Suprapubic skin (tissue), 4 donors: ENCODE measurements at regions not wholly inside any gene's neighbourhood (a gene's known extent, or its start where the extent isn't known, plus 50 kb on each side); places are given as distances from the start of the nearest gene placed in this dataset.

Experiments
- DNase-seq, 2 donors: peaks; one replicate each; pipeline ENCODE4 v3.0.0-alpha.2; 2019; ENCODE audit warnings: low spot score in 2 of 2
- H3K27ac ChIP-seq: fragments of 200-600 bp; sonication (generic); one replicate; pipeline ENCODE4 v1.5.1; 2019
- H3K27me3 ChIP-seq: fragments of 200-600 bp; sonication (generic); one replicate; pipeline ENCODE4 v1.5.1; 2019
- H3K36me3 ChIP-seq: fragments of 200-600 bp; sonication (generic); one replicate; pipeline ENCODE4 v1.5.1; 2019
- H3K4me1 ChIP-seq: fragments of 200-600 bp; sonication (generic); one replicate; pipeline ENCODE4 v1.5.1; 2019
- H3K4me3 ChIP-seq: fragments of 200-600 bp; sonication (generic); one replicate; pipeline ENCODE4 v1.5.1; 2019; ENCODE audit warnings: mild to moderate bottlenecking
- H3K9me3 ChIP-seq: fragments of 200-600 bp; sonication (generic); one replicate; pipeline ENCODE4 v1.5.1; 2019
- EP300 ChIP-seq: sonication (generic); formaldehyde crosslinking; IDR thresholded peaks from one replicate; pipeline ENCODE4 v1.6.1; 2017; ENCODE audit warnings: antibody characterized with exemption
- POLR2A ChIP-seq, 2 donors: fragments of 450-650 bp; IDR thresholded peaks; one replicate each; pipeline ENCODE4 v1.6.1; 2017; ENCODE audit warnings: antibody characterized with exemption in 2 of 2, mild to moderate bottlenecking in 2 of 2, moderate library complexity in 2 of 2
- POLR2AphosphoS5 ChIP-seq, 3 donors: sonication (generic); formaldehyde crosslinking; IDR thresholded peaks; one replicate each; pipeline ENCODE4 v1.6.1; 2017; ENCODE audit warnings: antibody characterized with exemption in 3 of 3
- WGBS: methylation state at CpG from one replicate; pipeline ENCODE4 v1.1.5; 2018; 5-methylcytosine and 5-hydroxymethylcytosine counted together
- TF ChIP-seq, protein P1 (sequence below), 2 donors: fragments of 200-600 bp in 1 of 2; fragments of 450-650 bp in 1 of 2; sonication (generic) in 1 of 2; IDR thresholded peaks; one replicate each; pipeline ENCODE4 v1.5.1; 2016 to 2019; ENCODE audit warnings: antibody characterized with exemption in 2 of 2, mild to moderate bottlenecking in 1 of 2, moderate library complexity in 1 of 2

DNA sequence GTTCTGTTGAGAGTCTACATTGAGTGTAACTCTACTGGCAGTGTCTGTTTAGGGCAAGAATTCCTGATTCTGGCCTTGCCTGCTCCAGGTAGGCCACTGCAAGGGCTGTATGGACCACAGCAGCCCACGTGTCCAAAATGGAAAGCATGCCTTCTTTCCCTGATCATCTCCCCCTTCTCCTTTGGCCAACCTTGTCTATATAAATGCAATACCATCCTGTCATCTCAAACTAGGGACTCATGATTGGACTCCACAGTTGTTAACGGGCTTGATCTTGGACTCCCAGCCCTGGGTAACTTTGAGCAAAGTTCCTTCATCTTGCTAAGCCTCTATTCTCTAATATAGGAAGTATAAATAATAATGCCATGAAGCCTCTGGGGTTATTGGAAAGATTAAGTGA is 533.6 kb downstream of the BNC2 start:
- Histone ChIP-seq H3K4me3 (no peak overlapping the region), H3K9me3 (no peaks in the 10 kb centered on the region), H3K4me1 (peaks cover 8% of the 10 kb centered on the region), H3K36me3 (no peaks in the 10 kb centered on the region), H3K27ac (no peak overlapping the region), H3K27me3 (no peaks in the 10 kb centered on the region)
- 47% methylated on average over 2 of the region's 2 CpGs for WGBS
- TF ChIP-seq EP300 (no peak), POLR2AphosphoS5 (IDR thresholded peaks at IDR 0.05) (no peak), POLR2A (IDR thresholded peaks at IDR 0.05) (no peak)
- TF ChIP-seq, protein P1, sequence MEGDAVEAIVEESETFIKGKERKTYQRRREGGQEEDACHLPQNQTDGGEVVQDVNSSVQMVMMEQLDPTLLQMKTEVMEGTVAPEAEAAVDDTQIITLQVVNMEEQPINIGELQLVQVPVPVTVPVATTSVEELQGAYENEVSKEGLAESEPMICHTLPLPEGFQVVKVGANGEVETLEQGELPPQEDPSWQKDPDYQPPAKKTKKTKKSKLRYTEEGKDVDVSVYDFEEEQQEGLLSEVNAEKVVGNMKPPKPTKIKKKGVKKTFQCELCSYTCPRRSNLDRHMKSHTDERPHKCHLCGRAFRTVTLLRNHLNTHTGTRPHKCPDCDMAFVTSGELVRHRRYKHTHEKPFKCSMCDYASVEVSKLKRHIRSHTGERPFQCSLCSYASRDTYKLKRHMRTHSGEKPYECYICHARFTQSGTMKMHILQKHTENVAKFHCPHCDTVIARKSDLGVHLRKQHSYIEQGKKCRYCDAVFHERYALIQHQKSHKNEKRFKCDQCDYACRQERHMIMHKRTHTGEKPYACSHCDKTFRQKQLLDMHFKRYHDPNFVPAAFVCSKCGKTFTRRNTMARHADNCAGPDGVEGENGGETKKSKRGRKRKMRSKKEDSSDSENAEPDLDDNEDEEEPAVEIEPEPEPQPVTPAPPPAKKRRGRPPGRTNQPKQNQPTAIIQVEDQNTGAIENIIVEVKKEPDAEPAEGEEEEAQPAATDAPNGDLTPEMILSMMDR (IDR thresholded peaks at IDR 0.05) = no peak
- DNase-seq = no peak

DNA sequence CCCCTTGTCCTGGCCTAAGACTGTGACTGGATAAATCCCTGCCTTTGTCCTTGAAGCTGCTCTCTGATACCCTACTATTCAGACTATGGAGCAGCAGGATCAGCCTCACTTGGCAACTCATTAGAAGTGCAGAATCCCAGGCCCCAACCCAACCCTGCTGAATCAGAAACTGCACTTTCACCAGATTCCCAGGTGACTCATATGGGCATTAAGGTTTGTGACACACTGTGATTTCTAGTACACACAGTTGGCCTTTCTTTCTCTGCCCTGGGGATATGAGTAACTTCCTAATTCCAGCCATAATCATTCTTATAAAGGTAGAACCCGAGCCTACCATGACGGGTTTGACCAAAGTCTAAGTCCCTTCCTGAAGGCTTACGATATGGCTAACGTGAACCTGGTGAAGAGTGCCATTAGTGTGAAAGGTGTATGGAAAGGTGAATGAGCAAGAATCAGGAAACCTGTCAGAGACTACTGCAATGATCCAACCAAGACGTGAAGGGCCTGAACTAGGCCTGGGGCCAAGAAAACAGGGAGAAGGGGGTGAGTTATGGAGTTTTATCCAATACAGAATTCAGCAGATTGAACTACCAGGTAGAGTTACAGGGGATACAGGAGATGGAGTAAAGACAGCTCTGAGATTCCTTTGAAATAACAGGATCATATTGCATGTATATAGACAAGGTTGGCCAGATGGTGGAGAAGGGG is 533.0 kb downstream of the BNC2 start:
- H3K9me3 ChIP-seq = no peaks in the 10 kb centered on the region
- WGBS = 85% methylated on average over 5 of the region's 5 CpGs
- no peak for TF ChIP-seq POLR2AphosphoS5 (IDR thresholded peaks at IDR 0.05)
- no peak for TF ChIP-seq POLR2A (IDR thresholded peaks at IDR 0.05)
- TF ChIP-seq EP300 = no peak
- TF ChIP-seq, protein P1 (IDR thresholded peaks at IDR 0.05) = no peak
- H3K27me3 ChIP-seq = no peaks in the 10 kb centered on the region
- no peak for DNase-seq
- peaks cover 10% of the 10 kb centered on the region for H3K4me1 ChIP-seq
- H3K36me3 ChIP-seq = no peaks in the 10 kb centered on the region
- H3K27ac ChIP-seq = no peak overlapping the region
- H3K4me3 ChIP-seq = no peak overlapping the region

DNA sequence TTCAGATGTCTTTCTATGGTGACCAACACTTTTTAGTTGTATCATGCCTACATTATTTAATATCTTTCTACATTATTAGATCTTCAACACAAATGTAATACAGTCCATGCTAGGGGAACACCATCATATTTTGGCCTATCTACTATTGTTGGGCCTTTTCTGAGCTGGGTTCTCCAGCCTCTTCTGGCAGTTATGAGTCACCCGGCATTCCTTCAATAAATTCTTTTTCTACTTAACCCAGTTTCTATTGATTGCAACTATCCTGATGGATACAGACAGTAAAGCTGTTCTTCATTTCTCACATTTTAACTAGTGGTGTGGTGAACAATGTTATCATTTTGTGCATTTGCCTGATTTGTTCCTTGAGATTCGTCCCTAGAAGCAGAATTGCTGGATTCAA is 529.3 kb downstream of the BNC2 start:
- Histone ChIP-seq H3K36me3 (no peaks in the 10 kb centered on the region), H3K27me3 (no peaks in the 10 kb centered on the region), H3K4me1 (peaks cover 20% of the 10 kb centered on the region), H3K27ac (no peak overlapping the region), H3K4me3 (no peak overlapping the region), H3K9me3 (no peaks in the 10 kb centered on the region)
- no peak for TF ChIP-seq POLR2A (IDR thresholded peaks at IDR 0.05)
- no peak for TF ChIP-seq EP300
- TF ChIP-seq, protein P1 (IDR thresholded peaks at IDR 0.05) = no peak
- TF ChIP-seq POLR2AphosphoS5 (IDR thresholded peaks at IDR 0.05) = no peak
- 75% methylated on average over 2 of the region's 2 CpGs for WGBS
- no peak for DNase-seq

DNA sequence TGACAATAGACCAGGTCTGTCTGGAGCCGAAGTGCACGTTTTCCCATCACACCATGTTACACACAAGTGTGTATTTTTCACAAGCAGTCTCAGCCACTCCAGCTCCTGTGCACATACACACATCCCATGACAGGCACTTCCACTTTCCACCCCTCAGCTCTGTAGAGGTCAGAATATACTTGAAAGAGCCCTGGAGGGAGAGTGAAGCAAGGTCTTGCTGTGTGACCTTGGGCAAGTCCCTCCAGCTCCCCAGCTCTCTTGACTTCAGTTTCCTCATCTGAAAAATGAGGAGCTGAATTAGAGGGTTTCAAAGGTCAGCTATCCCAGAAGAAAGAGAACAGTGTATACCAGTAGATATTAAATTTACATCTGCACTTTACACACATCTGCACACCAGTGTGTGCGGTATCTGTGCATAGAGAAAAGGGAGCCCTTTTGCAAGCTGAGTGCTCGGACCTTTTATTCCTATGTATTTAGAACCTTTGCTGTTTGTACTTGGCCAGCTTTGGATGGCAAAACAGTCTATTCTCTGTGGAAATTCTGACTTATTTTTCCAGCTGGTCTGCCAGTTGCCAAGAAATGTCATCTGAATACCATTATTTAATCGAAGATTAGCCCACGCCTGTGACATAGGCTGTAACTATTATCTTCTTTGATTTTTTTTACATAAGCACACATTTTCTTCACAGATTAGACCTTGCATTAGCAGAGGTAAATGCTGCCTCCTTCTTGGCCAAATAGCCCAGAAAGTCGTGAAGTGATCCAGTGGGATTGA is 528.0 kb downstream of the BNC2 start:
- Histone ChIP-seq H3K9me3 (no peaks in the 10 kb centered on the region), H3K4me1 (peaks cover 18% of the 10 kb centered on the region), H3K4me3 (no peak overlapping the region), H3K27me3 (no peaks in the 10 kb centered on the region), H3K36me3 (no peaks in the 10 kb centered on the region), H3K27ac (no peak overlapping the region)
- WGBS = 76% methylated on average over 7 of the region's 7 CpGs
- no peak for DNase-seq
- TF ChIP-seq POLR2AphosphoS5 (IDR thresholded peaks at IDR 0.05) (no peak), POLR2A (IDR thresholded peaks at IDR 0.05) (no peak), EP300 (no peak)
- TF ChIP-seq, protein P1 (IDR thresholded peaks at IDR 0.05) = no peak
